Fibroblast of lung (primary cell): ENCODE measurements at regions not wholly inside any gene's neighbourhood (a gene's known extent, or its start where the extent isn't known, plus 50 kb on each side); places are given as distances from the start of the nearest gene placed in this dataset.
"Not testable (repeated sequence)": the region's sequence is repeated elsewhere in the genome, so short reads cannot be mapped to it uniquely, and the experiment has no call there.

Experiments used
- DNase-seq, 2 donors: peaks; one replicate each; pipeline versions ENCODE4 v3.0.0 to v3.0.0-alpha.2; 2010; ENCODE audit warnings: low read depth in 2 of 2
- H2AFZ ChIP-seq: 2 replicates; pipeline ENCODE4 v1.5.1; 2012; ENCODE audit warnings: low read length, control low read depth, inconsistent platforms
- H3K27ac ChIP-seq: 2 replicates; pipeline ENCODE4 v1.5.1; 2011; ENCODE audit warnings: low read length, control low read depth; ENCODE audit not compliant: insufficient read depth
- H3K27me3 ChIP-seq: 2 replicates; pipeline ENCODE4 v1.5.1; 2011; ENCODE audit warnings: mild to moderate bottlenecking, low read length; ENCODE audit not compliant: control insufficient read depth, insufficient read depth
- H3K36me3 ChIP-seq: 2 replicates; pipeline ENCODE4 v1.5.1; 2011; ENCODE audit warnings: low read length; ENCODE audit not compliant: control insufficient read depth, insufficient read depth
- H3K4me1 ChIP-seq: 2 replicates; pipeline ENCODE4 v1.5.1; 2011; ENCODE audit warnings: low read length; ENCODE audit not compliant: control insufficient read depth, insufficient read depth; ENCODE audit errors: extremely low read depth
- H3K4me2 ChIP-seq: 2 replicates; pipeline ENCODE4 v1.5.1; 2011; ENCODE audit warnings: low read length, control low read depth; ENCODE audit not compliant: insufficient read depth; ENCODE audit errors: extremely low read depth
- H3K4me3 ChIP-seq, 4 experiments: fragments of 200-600 bp in 1 of 4; sonication (generic) in 1 of 4; replicated peaks in 1 of 4; 2 replicates each; pipeline ENCODE4 v1.5.1; 2011 to 2016; ENCODE audit warnings: low read length in 4 of 4, low read depth in 3 of 4, mild to moderate bottlenecking in 3 of 4, control low read depth in 2 of 4, inconsistent platforms in 1 of 4, mixed read lengths in 1 of 4; ENCODE audit not compliant: insufficient read depth in 1 of 4; ENCODE audit errors: control extremely low read depth in 1 of 4
- H3K79me2 ChIP-seq: 2 replicates; pipeline ENCODE4 v1.5.1; 2012; ENCODE audit warnings: mild to moderate bottlenecking, low read length, inconsistent platforms; ENCODE audit not compliant: control insufficient read depth, insufficient read depth
- H3K9ac ChIP-seq: 2 replicates; pipeline ENCODE4 v1.5.1; 2011; ENCODE audit warnings: mild to moderate bottlenecking, low read length, control low read depth; ENCODE audit not compliant: insufficient read depth
- H3K9me3 ChIP-seq: 2 replicates; pipeline ENCODE4 v1.5.1; 2012; ENCODE audit warnings: low read depth, low read length; ENCODE audit not compliant: control insufficient read depth, insufficient read depth
- H4K20me1 ChIP-seq: 2 replicates; pipeline ENCODE4 v1.5.1; 2011; ENCODE audit warnings: low read length; ENCODE audit not compliant: control insufficient read depth, insufficient read depth; ENCODE audit errors: extremely low read depth
- EZH2 ChIP-seq: IDR thresholded peaks from 2 replicates; pipeline ENCODE4 v1.5.1; 2012; ENCODE audit warnings: low read length, control low read depth, mild to moderate bottlenecking; ENCODE audit errors: missing control alignments
- TF ChIP-seq, protein P1 (sequence below), 2 donors: IDR thresholded peaks in 1 of 2; conservative IDR thresholded peaks in 1 of 2; 1 replicate in 1 of 2; 2 replicates in 1 of 2; pipeline ENCODE4 v1.5.1; 2011 to 2012; ENCODE audit warnings: low read length in 2 of 2, control low read depth in 1 of 2, inconsistent platforms in 1 of 2, low read depth in 1 of 2, mild to moderate bottlenecking in 1 of 2

DNA sequence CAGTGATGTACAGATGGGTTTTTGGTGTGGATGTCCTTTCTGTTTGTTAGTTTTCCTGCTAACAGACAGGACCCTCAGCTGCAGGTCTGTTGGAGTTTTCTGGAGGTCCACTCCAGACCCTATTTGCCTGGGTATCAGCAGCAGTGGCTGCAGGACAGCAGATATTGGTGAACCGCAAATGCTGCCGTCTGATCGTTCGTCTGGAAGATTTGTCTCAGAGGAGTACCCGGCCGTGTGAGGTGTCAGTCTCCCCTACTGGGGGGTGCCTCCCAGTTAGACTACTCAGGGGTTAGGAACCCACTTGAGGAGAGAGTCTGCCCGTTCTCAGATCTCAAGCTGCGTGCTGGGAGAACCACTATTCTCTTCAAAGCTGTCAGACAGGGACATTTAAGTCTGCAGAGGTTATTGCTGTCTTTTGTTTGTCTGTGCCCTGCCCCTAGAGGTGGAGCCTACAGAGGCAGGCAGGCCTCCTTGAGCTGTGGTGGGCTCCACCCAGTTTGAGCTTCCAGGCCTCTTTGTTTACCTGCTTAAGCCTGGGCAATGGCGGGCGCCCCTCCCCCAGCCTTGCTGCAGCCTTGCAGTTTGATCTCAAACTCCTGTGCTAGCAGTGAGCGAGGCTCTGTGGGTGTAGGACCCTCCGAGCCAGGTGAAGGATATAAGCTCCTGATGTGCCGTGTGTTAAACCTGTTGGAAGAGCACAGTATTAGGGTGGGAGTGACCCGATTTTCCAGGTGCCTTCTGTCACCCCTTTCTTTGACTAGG lies 66.3 kb upstream of the PAM start:
- H3K4me2 ChIP-seq, H3K9ac ChIP-seq, H3K27ac ChIP-seq, H3K4me1 ChIP-seq, DNase-seq, H3K4me3 ChIP-seq, H3K27me3 ChIP-seq, H3K79me2 ChIP-seq, H3K9me3 ChIP-seq, H2AFZ ChIP-seq, H3K36me3 ChIP-seq, H4K20me1 ChIP-seq: not testable (repeated sequence)

DNA sequence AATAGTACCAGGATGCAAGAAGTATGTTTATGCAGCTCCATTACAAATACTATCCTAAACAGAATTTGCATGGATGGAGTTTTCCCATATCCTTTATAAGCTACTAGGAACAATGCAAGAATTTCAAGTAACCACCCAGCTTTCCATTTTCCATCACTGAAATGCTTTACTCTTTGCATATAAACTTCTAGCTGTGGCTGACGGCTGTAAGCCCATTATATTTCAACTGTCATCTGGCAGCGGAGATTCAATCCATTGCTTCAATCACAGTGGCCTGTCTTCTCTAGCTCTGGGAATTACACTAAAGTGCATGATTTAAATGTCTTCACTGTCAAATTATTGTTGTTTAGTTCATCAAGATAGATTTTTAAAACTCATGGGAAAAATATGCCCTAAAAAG lies 64.2 kb upstream of the PAM start:
- no peak overlapping the region for H3K4me2 ChIP-seq
- H3K27me3 ChIP-seq, result no peaks in the 10 kb centered on the region
- no peak for DNase-seq
- no peaks in the 10 kb centered on the region for H4K20me1 ChIP-seq
- no peaks in the 10 kb centered on the region for H3K4me1 ChIP-seq
- no peaks in the 10 kb centered on the region for H3K79me2 ChIP-seq
- H3K27ac ChIP-seq, result no peak overlapping the region
- TF ChIP-seq, protein P1, sequence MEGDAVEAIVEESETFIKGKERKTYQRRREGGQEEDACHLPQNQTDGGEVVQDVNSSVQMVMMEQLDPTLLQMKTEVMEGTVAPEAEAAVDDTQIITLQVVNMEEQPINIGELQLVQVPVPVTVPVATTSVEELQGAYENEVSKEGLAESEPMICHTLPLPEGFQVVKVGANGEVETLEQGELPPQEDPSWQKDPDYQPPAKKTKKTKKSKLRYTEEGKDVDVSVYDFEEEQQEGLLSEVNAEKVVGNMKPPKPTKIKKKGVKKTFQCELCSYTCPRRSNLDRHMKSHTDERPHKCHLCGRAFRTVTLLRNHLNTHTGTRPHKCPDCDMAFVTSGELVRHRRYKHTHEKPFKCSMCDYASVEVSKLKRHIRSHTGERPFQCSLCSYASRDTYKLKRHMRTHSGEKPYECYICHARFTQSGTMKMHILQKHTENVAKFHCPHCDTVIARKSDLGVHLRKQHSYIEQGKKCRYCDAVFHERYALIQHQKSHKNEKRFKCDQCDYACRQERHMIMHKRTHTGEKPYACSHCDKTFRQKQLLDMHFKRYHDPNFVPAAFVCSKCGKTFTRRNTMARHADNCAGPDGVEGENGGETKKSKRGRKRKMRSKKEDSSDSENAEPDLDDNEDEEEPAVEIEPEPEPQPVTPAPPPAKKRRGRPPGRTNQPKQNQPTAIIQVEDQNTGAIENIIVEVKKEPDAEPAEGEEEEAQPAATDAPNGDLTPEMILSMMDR (conservative IDR thresholded peaks at IDR 0.05 in 1 of 2, IDR thresholded peaks at IDR 0.05 in 1 of 2; ENCODE audit: low read depth in 1 of 2, low read length in 2 of 2), result no peak
- no peak for TF ChIP-seq EZH2
- H3K9ac ChIP-seq, result no peak overlapping the region
- no peaks in the 10 kb centered on the region for H3K36me3 ChIP-seq
- H2AFZ ChIP-seq, result no peak overlapping the region
- no peak overlapping the region for H3K4me3 ChIP-seq
- H3K9me3 ChIP-seq, result no peaks in the 10 kb centered on the region

DNA sequence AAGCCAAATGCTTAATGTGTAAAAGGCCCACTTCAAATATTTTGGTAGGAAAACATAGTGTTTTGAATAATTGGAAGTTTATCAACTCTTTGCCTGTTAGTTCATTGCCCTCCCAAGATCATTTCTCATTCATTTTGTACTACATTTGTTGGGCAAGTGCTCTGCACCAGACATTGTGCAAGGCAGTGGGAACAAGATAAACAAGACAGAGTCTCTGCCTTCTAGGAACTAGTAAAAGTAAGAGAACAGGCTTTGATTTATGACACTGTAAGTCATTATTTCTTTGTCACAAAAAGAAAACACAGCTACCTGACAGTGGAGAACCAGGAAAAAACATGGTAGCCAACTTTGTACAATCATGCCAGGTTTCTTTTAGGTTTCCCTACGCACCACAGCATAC lies 63.7 kb upstream of the PAM start:
- Histone ChIP-seq H3K4me1 (no peaks in the 10 kb centered on the region), H3K9ac (no peak overlapping the region), H3K79me2 (no peaks in the 10 kb centered on the region), H3K27ac (no peak overlapping the region), H3K27me3 (no peaks in the 10 kb centered on the region), H3K9me3 (no peaks in the 10 kb centered on the region), H2AFZ (no peak overlapping the region), H3K4me2 (no peak overlapping the region), H3K4me3 (no peak overlapping the region), H3K36me3 (no peaks in the 10 kb centered on the region), H4K20me1 (no peaks in the 10 kb centered on the region)
- peak in 1 of 2 donors; percentile 24 for DNase-seq
- no peak for TF ChIP-seq EZH2
- TF ChIP-seq, protein P1 (conservative IDR thresholded peaks at IDR 0.05 in 1 of 2, IDR thresholded peaks at IDR 0.05 in 1 of 2; ENCODE audit: low read depth in 1 of 2, low read length in 2 of 2), result no peak
